ENCODE measurements at regions not wholly inside any gene's neighbourhood (a gene's known extent, or its start where the extent isn't known, plus 50 kb on each side); places are given as distances from the start of the nearest gene placed in this dataset.

DNA sequence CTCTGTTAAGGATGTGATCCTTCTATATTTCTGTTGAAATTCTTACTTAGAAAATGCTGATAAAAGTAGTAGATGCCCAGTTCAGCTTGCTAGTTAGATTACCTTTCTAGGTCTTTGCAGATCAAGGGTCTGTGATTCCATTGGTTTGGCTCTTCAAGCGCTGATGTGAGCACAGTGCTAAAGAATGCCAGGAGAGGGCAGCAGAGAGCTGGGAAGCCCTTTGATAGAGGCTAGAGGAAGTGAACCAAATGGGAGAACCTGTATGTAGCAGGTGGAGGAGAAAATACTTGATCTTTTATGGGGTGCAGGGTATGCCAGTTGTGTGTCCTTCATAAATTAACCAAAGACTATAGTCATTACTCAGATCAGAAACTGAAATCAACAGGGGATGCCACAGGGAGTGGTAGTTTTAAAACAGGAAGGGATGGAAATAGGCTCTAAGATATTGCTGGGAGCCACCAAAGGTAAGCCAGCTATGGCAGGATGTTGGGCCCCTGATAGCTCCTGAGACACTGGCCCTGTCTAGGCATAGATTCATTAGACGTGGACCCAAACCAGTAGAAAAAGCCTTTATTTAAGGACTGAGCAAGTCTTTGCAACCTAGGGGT is 677.4 kb downstream of the SQOR start:
- TF ChIP-seq, protein P1, sequence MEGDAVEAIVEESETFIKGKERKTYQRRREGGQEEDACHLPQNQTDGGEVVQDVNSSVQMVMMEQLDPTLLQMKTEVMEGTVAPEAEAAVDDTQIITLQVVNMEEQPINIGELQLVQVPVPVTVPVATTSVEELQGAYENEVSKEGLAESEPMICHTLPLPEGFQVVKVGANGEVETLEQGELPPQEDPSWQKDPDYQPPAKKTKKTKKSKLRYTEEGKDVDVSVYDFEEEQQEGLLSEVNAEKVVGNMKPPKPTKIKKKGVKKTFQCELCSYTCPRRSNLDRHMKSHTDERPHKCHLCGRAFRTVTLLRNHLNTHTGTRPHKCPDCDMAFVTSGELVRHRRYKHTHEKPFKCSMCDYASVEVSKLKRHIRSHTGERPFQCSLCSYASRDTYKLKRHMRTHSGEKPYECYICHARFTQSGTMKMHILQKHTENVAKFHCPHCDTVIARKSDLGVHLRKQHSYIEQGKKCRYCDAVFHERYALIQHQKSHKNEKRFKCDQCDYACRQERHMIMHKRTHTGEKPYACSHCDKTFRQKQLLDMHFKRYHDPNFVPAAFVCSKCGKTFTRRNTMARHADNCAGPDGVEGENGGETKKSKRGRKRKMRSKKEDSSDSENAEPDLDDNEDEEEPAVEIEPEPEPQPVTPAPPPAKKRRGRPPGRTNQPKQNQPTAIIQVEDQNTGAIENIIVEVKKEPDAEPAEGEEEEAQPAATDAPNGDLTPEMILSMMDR (IDR thresholded peaks at IDR 0.05) = peak; percentile 44 to 92 (median 60)
- no peak for TF ChIP-seq POLR2A (IDR thresholded peaks at IDR 0.05)

Data from thyroid gland (tissue), 4 donors.